AG04450 (cell line): ENCODE measurements at regions not wholly inside any gene's neighbourhood (a gene's known extent, or its start where the extent isn't known, plus 50 kb on each side); places are given as distances from the start of the nearest gene placed in this dataset.

ENCODE experiments used
- CTCF ChIA-PET: fragments of 300-600, 350-600 bp; formaldehyde crosslinking; extraction: SDS; loops from one replicate; lab custom pipeline; 2022; ENCODE audit warnings: antibody characterized with exemption, inconsistent platforms; lab: Charles Lee
- POLR2A ChIA-PET: fragments of 350-600 bp; formaldehyde crosslinking; extraction: SDS; loops from one replicate; lab custom pipeline; 2021; ENCODE audit warnings: antibody characterized with exemption, inconsistent platforms; lab: Yijun Ruan, JAX
- DNase-seq: peaks from one replicate; pipeline ENCODE4 v3.0.0-alpha.2; 2011; ENCODE audit warnings: low read depth, low spot score
- H3K27ac ChIP-seq: one replicate; pipeline ENCODE4 v1.5.1; 2012; ENCODE audit warnings: low read depth, low read length, control low read depth
- H3K27me3 ChIP-seq: one replicate; pipeline ENCODE4 v1.6.0; 2012; ENCODE audit warnings: low read length; ENCODE audit not compliant: control insufficient read depth, insufficient read depth
- H3K4me3 ChIP-seq: 2 replicates; pipeline ENCODE4 v1.5.1; 2011; ENCODE audit warnings: mild to moderate bottlenecking, low read depth, low read length, control low read depth
- H3K9me3 ChIP-seq: 2 replicates; pipeline ENCODE4 v1.5.1; 2012; ENCODE audit warnings: low read length; ENCODE audit not compliant: control insufficient read depth, insufficient read depth
- TF ChIP-seq, protein P1 (sequence below): IDR thresholded peaks from 2 replicates; pipeline ENCODE4 v1.5.1; 2011; ENCODE audit warnings: low read depth, low read length, control low read depth, inconsistent platforms

DNA sequence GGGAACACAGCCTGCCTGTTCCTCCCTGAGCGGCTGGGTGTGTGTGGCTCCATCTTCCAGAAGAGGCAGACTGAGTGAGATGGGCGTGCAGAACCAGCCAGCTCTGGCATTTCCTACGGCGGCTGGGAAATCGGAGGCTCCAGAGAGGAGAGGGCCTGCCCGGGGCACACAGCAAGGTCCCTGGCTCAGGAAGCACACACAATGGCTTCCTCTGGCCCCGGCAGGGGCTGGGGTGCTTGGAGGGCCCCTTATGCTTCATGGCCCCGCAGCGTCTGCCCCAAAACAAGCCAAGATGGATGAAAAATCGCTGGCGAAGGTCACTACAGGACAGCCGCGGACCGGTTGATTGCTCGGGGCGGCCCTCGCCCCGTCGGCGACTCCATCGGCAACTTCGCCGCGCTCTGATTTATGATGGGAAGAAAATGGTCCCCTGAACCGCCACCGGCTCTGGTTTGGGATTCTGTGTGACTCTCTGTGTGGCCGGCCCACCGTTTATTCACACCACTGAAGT, 191.5 kb upstream of the C14orf180 start:
- H3K4me3 ChIP-seq = no peak overlapping the region
- DNase-seq = no peak
- POLR2A ChIA-PET = no interaction called here
- H3K9me3 ChIP-seq = peaks cover 97% of the 10 kb centered on the region
- no peak overlapping the region for H3K27ac ChIP-seq
- no peaks in the 10 kb centered on the region for H3K27me3 ChIP-seq
- CTCF ChIA-PET = no interaction called here
- TF ChIP-seq, protein P1, sequence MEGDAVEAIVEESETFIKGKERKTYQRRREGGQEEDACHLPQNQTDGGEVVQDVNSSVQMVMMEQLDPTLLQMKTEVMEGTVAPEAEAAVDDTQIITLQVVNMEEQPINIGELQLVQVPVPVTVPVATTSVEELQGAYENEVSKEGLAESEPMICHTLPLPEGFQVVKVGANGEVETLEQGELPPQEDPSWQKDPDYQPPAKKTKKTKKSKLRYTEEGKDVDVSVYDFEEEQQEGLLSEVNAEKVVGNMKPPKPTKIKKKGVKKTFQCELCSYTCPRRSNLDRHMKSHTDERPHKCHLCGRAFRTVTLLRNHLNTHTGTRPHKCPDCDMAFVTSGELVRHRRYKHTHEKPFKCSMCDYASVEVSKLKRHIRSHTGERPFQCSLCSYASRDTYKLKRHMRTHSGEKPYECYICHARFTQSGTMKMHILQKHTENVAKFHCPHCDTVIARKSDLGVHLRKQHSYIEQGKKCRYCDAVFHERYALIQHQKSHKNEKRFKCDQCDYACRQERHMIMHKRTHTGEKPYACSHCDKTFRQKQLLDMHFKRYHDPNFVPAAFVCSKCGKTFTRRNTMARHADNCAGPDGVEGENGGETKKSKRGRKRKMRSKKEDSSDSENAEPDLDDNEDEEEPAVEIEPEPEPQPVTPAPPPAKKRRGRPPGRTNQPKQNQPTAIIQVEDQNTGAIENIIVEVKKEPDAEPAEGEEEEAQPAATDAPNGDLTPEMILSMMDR = no peak

GRCh38 chr14:104388541-104389325, 190.8 kb upstream of the C14orf180 start:
- ChIA-PET POLR2A (no interaction called here), CTCF (no interaction called here)
- H3K9me3 ChIP-seq = peaks cover 97% of the 10 kb centered on the region
- no peak overlapping the region for H3K4me3 ChIP-seq
- H3K27me3 ChIP-seq = no peaks in the 10 kb centered on the region
- TF ChIP-seq, protein P1 = no peak
- no peak for DNase-seq
- H3K27ac ChIP-seq = no peak overlapping the region

- POLR2A ChIA-PET = no interaction called here
Observed at GRCh38 chr14:104389326-104390220, 190.0 kb upstream of the C14orf180 start.

GRCh38 chr14:104390221-104390931, 189.2 kb upstream of the C14orf180 start:
- Histone ChIP-seq H3K9me3 (peaks cover 100% of the 10 kb centered on the region), H3K27ac (no peak overlapping the region), H3K27me3 (no peaks in the 10 kb centered on the region), H3K4me3 (no peak overlapping the region)
- POLR2A ChIA-PET = no interaction called here
- no peak for DNase-seq
- CTCF ChIA-PET = no interaction called here
- TF ChIP-seq, protein P1 = no peak

More at GRCh38 chr14:104389326-104390220, 190.0 kb upstream of the C14orf180 start:
- CTCF ChIA-PET = no interaction called here
- Histone ChIP-seq H3K27me3 (no peaks in the 10 kb centered on the region), H3K9me3 (peaks cover 97% of the 10 kb centered on the region), H3K4me3 (no peak overlapping the region), H3K27ac (no peak overlapping the region)
- TF ChIP-seq, protein P1 = no peak
- no peak for DNase-seq
